GM15510 (cell line): ENCODE measurements at regions not wholly inside any gene's neighbourhood (a gene's known extent, or its start where the extent isn't known, plus 50 kb on each side); places are given as distances from the start of the nearest gene placed in this dataset.

Experiments
- POLR2A ChIP-seq: IDR thresholded peaks from 3 replicates; pipeline ENCODE4 v1.6.1; 2011; ENCODE audit warnings: borderline replicate concordance; ENCODE audit not compliant: insufficient read length; ENCODE audit errors: extremely low read depth

DNA sequence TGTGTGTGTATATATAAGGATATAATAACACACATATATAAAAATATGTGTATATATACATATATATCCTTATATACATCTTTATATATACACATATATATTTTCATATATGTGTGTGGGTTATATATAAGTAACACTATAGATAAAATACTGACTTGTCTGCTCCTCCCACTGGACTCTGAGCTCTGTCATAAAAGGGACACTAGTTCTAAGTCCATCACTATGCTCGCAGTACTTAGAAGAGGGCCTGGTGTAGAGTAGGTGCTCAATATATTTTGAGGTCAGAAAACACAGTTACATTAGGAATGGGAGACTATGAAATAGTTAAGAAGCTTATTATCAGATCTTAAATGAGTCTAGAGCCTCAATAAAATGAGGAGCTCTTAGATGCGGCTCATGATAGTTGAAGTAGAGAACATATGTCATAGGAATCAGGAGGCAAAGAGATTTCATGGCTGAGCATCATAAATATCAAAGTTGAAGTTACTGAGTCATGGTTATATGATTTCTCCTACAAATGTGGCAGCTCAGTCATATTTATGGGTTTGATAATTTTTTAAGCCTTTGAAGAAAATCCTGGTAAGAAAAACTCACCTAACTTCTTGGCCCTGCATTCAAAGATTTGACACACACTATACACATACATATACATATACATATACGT is 371.2 kb upstream of the THBS1 start:
- no peak for TF ChIP-seq POLR2A

DNA sequence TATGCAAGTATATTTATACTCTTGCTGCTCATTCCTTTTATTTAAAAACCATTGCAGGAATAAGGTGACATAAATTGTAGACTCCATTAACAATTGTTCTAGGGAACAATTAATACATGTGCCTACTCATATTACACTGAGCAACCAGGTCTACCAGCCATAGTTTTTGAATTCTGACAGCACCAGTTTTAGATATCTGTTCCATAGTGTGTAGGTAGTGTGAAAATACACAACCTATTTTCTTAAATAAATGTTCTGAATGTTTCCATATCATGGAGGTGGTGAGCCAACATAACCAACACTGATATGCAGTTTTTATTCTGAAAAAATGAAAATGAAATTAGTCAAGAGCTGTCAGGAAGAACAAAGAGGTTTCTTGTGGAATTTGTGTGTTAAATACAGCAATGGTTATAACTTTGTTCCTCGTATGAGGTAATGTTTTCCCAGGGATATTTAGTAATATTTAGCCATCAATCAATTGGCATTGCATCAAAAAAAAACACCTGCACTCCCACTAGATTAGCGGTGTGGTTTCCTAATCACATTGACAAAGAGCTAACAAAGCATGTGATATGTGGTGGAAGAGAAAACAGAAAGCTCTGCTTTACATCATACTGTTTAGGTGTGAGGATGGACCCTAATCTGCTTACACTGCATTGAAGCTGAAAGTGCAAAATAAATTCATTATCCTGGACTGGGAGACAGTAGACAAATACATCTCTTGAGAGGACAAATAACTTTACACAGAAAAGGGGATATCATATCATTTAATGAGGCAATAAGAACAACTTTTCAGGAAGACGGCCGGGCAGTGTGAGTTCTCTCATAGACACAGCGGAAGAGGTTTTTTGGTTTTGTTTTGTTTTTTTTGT is 369.5 kb upstream of the THBS1 start:
- no peak for TF ChIP-seq POLR2A

DNA sequence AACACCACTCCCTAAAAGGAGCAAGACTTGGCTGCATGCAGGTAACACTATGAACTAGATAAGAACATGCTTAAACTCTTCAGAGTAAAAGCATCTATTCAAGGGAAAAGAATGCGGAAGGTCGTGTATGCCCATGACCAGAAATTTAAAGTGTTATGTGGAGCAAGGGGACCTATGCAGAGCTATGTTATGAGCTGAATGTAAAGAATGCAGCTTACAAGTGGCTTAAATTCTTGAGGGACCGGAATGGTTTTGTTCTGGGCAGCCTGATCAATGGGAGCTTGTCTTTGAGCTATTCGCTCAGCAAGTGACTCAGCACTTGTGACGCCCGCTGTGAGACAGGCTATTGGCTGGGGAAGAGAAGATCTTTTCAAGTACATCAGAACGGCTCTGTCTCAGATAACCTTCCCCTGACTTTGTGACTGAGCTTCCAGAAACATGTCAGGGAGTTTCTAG is 367.5 kb upstream of the THBS1 start:
- no peak for TF ChIP-seq POLR2A

DNA sequence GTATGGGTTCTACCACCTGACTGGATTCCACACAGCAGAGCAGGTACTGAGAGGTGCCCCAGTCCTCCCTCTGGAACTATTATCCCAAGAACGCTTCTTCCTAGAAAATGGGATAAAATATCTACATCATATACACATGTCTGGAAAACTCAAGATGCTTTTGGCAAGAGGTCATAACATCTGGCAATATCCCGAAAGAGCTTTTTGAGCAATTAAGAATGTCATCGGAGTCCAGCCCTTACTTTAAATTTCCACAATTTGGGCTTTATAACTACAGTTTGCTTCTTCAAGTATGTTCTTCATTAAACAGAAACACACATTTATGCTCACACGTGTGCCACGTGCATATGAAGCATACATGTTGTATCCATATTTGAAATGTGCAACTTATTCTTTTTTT is 365.9 kb upstream of the THBS1 start:
- no peak for TF ChIP-seq POLR2A

DNA sequence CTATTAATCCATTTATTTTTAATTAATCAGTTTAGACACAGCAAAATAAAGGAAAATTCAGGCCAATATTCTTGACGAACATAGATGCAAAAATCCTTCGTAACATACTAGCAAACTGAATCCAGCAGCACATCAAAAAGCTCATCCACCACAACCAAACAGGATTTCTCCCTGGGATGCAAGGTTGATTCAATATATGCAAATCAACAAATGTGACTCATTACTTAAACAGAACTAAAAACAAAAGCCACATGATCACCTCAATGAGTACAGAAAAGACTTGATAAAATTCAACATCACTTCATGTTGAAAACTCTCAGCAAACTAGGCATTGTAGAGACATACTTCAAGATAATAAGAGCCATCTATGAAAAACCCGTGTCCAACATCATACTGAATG is 364.1 kb upstream of the THBS1 start:
- no peak for TF ChIP-seq POLR2A

DNA sequence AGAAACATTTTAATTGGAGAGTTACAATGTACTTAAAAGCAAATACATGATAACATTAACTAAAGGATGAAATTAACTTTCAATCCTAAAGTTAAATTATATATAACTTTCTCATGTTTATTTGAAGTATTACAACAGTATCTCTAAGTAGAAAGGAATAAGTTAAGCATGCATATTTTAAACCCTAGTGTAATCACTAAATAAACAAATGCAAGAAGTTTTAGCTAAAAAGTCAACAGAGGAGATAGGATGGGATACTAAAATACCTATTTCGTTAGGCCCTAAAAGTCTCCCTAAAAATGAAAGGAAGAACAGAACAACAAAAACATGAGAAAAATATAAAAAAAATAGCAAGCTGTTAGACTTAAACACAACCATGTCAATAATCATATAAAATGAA is 361.3 kb upstream of the THBS1 start:
- no peak for TF ChIP-seq POLR2A

DNA sequence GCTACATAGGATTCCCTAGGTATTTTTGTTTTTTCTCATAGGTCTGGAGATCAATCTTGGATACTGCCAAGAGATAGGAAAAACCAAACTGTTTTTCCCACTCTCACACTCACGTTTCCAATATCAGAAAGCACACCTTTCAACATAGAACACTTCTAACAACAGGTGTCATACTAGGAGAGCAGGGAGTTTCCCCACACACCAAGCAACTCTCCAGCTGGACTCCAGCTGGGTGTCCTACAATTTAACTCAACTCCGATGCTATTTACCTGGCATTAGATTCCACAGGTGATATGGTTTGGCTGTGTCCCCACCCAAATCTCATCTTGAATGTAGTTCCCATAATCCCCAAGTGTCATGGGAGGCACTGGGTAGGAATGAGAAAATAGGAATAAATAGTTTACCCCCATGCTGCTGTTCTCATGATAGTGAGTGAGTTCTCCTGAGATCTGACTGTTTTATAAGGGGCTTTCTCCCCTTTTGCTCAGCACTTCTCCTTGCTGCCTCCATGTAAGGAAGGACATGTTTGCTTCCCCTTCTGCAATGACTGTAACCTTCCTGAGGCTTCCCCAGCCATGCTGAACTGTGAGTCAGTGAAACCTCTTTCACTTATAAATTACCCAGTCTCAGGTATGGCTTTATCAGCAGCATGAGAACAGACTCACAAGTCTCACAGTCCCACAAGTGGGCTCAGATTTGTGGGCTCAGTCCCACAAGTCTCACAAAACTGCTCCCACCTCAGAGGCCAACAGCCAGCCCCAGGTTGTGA is 354.5 kb upstream of the THBS1 start:
- TF ChIP-seq POLR2A, result no peak

DNA sequence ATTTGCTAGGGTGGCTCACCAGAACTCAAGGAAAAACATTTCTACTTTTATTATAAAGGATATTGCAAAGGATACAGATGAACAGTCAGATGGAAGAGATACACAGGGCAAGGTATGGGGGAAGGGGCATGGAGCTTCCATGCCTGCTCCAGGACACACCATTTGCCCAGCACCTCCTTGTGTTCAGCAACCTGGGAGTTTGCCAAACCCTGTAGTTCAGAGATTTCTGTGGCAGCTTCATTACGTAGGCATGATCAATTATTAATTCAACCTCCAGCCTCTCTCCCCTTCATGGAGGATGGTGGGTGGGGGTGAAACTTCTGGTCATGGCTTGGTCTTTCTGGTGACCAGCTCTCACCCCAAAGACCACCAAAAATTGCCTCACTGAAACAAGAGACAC is 353.9 kb upstream of the THBS1 start:
- no peak for TF ChIP-seq POLR2A

DNA sequence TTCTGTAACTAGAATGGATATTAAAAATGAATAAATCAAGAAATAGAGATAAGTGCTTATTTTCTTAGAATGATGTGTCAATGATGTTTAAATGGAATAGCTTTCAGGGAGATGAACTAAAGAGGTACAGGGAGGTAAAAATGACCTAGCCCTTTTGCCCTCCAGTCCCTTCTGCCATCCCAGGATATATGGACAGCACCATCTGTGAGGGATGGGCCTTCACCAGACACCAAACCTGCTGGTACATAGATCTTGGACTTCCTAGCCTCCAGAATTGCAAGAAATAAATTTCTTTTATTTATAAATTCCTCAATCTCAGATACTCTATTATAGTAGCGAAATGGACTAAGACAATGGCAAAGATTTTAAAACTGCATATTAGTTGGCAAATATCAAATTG is 352.0 kb upstream of the THBS1 start:
- no peak for TF ChIP-seq POLR2A

DNA sequence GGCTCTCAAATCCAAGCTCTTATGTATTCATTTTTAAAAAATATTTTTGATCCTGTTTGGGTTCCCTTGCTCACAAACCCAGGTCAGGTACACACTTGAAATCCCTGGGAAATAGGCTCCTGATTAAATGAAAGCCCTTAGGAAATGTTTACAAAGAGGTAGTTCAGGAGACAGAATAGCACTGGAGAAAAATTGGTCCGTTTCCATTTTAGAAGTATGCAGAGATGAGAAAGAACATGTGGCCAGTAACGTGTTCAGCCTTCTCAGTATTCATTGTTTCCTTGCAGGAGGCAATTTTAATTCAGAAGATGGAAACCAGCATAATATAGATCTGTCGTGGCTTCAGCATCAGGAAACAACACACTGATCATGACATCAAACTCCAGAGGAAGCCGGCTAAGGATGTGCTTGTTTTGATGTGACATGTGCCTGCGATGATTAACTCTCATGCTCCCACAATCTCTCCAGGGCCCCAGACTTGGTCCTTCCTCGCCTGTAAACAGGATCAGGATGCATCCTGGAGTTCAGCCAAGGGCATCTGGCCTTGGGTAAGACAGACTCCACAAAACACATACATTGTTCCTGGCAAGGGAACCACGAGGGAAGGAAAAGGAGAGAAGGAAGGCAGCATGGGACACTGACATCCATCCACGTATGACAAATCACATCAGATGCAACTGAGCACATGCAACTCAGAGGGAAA is 350.5 kb upstream of the THBS1 start:
- TF ChIP-seq POLR2A, result no peak

DNA sequence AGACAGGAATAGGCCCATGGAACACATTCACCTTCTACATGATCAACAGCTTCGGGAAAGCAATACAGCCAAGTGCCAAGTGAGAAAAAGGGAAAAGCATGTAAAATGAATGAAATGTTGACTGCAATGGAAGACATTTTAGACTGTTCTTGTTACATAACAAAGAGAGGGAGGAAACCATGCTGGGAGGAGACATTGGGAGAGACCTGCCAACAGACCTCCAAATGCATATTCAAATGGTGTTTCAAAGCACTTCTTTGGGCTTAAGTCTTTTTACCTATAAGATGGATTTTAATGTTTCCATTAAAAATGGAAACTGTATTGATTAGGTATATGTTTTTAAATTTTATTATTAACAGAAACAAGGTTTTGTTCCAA is 350.0 kb upstream of the THBS1 start:
- no peak for TF ChIP-seq POLR2A

DNA sequence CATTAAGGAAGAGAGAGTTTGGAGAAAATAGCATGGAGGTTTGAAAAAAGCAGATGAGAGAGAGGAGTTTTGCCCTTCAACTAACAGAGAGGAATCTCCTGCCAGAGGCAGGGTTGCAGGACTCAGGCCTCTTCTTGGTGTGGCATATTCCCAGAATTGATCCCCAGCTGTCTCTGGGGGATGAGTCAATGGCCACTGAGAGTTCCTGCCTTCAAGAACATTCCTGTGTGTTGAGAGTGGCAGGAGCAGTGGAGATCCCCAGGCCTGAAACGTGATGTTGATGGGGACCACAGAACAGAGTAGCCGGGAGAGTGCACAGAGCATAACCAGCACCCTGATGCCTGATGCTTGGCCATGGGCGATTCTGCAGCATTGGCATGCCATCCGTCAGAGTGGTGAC is 348.4 kb upstream of the THBS1 start:
- TF ChIP-seq POLR2A, result no peak

DNA sequence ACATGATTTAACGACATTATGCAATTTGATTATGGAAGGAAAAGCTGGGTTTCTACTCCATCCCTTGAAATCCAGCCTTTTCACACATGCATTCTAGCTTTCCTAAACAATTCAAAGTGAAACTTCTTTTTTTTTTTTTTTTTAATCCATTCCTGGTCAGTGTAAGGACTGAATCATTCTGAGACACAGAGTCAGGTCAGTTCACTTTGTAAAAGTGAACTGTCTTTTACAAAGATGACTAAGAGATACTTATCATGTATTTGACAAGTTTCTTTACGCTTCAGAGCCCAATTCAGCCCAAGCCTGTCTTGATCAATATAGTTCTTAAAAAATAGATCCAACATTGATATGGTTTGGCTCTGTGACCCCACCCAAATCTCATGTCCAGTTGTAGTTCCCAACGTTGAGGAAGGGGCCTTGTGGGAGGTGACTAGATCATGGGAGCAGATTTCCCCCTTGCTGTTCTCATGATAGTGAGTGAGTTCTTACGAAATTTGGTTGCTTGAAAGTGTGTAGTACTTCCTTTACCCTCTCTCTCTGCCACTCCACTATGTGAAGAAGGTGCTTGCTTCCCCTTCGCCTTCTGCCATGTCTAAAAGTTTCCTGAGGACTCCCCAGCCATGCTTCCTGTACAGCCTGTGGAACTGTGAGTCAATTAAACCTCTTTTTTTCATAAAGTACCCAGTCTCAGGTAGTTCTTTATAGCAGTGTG is 345.6 kb upstream of the THBS1 start:
- no peak for TF ChIP-seq POLR2A

DNA sequence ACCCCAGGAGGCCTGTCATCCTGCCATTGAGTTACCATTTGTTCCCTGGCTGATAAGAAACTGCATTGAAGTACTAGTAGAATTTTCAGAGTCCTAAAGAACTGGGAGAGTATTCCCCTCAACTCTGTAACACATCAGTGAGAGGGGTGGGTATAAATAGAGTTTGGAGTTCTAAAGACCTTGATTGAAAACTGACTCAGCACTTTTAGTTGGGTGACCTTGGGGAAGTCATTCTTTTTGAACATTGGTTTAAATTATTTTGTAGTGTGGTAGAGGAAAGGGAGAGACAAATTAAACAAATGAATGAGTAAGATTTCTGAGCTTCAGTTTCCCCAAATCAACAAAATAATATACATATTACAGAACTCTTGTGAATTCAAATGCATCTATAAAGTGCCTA is 344.5 kb upstream of the THBS1 start:
- TF ChIP-seq POLR2A, result no peak
